ENCODE measurements at regions not wholly inside any gene's neighbourhood (a gene's known extent, or its start where the extent isn't known, plus 50 kb on each side); places are given as distances from the start of the nearest gene placed in this dataset.

GRCh38 chr1:67535474-67535873 lies 105.3 kb upstream of the SERBP1 start:
- peak; percentile 99 to 100 (median 99) for TF ChIP-seq CTCF (optimal IDR thresholded peaks at IDR 0.05 in 1 of 3, IDR thresholded peaks at IDR 0.05 in 1 of 3, conservative IDR thresholded peaks at IDR 0.05 in 1 of 3; ENCODE audit: extremely low read depth in 1 of 3, insufficient read depth in 2 of 3, low read length in 3 of 3)
- TF ChIP-seq EZH2 (IDR thresholded peaks at IDR 0.05; ENCODE audit: low read length) = no peak

Measured in keratinocyte (primary cell).